OCI-LY1 (cell line): ENCODE measurements at regions not wholly inside any gene's neighbourhood (a gene's known extent, or its start where the extent isn't known, plus 50 kb on each side); places are given as distances from the start of the nearest gene placed in this dataset.

Experiments
- CTCF ChIP-seq: fragments of 200-600 bp; sonication (generic), shearing (Covaris generic); IDR thresholded peaks from 2 replicates; pipeline ENCODE4 v1.5.1; 2017; ENCODE audit warnings: mild to moderate bottlenecking, antibody characterized with exemption, low read length, moderate library complexity, mixed read lengths
- EZH2 ChIP-seq: fragments of 200-600 bp; sonication (generic), shearing (Covaris generic); IDR thresholded peaks from 2 replicates; pipeline ENCODE4 v1.8.0; 2017; ENCODE audit warnings: borderline replicate concordance, mixed run types, mild to moderate bottlenecking, antibody characterized with exemption, low read length, moderate library complexity, mixed read lengths

DNA sequence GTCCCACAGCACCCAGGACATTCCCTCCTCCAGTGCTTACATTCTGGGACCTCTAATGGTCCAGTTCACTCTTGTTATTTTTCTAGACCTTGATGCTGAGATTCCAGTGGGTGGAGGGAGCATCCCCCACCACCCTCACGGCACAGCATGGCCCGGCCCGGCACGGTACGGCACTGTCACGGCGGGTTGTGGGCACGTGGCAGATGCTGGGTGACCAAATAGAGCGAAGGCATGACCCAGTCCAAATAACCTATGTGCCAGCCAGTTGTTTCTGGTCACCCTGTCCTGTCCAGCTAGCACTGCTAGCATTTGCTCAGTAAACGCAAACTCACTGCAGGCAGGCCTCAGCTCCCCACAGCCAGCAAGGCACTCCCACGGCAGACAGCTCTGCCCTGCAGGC lies 204.7 kb downstream of the ENGASE start:
- TF ChIP-seq CTCF, result no peak
- no peak for TF ChIP-seq EZH2
